ENCODE measurements at regions not wholly inside any gene's neighbourhood (a gene's known extent, or its start where the extent isn't known, plus 50 kb on each side); places are given as distances from the start of the nearest gene placed in this dataset.
"Not testable (repeated sequence)": the region's sequence is repeated elsewhere in the genome, so short reads cannot be mapped to it uniquely, and the experiment has no call there.

DNA sequence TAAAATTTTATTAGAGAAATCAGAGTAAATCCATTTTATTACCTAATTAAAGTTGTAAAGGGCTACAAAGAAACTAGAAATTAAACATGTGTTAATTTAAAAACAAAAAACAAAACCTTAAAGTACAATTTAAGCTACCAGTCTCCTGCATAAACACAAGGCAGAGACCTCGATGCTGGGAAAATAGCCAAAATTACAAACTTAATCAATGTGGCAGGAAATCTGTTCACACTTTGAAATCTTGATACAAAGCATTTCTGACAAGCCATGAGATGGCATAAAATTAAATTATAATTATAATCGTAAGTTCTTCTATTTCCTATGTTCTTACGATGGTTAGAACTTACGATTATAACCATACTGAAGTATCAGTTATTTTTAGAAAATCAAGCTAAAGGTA, 158.0 kb upstream of the FREM1 start:
- H3K9me3 ChIP-seq, result no peaks in the 10 kb centered on the region
- H3K4me3 ChIP-seq (ENCODE audit: low read depth in 1 of 2, low read length in 1 of 2), result no peak overlapping the region
- no peaks in the 10 kb centered on the region for H3K36me3 ChIP-seq
- no peaks in the 10 kb centered on the region for H3K4me1 ChIP-seq (ENCODE audit: control insufficient read depth in 1 of 2, insufficient read depth in 1 of 2, low read depth in 1 of 2, low read length in 1 of 2)
- no peak overlapping the region for H3K27ac ChIP-seq
- TF ChIP-seq, protein P1, sequence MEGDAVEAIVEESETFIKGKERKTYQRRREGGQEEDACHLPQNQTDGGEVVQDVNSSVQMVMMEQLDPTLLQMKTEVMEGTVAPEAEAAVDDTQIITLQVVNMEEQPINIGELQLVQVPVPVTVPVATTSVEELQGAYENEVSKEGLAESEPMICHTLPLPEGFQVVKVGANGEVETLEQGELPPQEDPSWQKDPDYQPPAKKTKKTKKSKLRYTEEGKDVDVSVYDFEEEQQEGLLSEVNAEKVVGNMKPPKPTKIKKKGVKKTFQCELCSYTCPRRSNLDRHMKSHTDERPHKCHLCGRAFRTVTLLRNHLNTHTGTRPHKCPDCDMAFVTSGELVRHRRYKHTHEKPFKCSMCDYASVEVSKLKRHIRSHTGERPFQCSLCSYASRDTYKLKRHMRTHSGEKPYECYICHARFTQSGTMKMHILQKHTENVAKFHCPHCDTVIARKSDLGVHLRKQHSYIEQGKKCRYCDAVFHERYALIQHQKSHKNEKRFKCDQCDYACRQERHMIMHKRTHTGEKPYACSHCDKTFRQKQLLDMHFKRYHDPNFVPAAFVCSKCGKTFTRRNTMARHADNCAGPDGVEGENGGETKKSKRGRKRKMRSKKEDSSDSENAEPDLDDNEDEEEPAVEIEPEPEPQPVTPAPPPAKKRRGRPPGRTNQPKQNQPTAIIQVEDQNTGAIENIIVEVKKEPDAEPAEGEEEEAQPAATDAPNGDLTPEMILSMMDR (IDR thresholded peaks at IDR 0.05), result no peak
- H3K27me3 ChIP-seq, result no peaks in the 10 kb centered on the region

DNA sequence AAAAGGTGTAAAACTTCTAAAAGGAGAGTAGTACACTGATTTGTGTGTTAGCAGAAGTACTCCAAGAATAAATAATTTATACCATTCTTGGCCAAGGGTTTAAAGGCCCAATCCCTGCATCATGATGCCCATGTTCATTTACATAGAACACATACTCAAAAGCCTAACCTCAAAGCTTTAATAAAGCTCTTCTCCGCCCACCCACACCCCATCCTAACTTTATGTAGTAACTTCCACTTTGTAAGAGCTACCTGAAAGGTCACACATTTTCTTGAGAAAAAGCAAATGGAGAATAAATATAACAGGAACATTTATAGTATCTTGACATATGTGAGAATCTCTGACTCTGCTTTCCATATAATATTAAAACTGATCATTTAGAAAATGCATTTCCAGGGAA, 148.8 kb upstream of the FREM1 start:
- no peak overlapping the region for H3K27ac ChIP-seq
- H3K36me3 ChIP-seq, result no peaks in the 10 kb centered on the region
- TF ChIP-seq, protein P1 (IDR thresholded peaks at IDR 0.05), result no peak
- no peaks in the 10 kb centered on the region for H3K4me1 ChIP-seq (ENCODE audit: control insufficient read depth in 1 of 2, insufficient read depth in 1 of 2, low read depth in 1 of 2, low read length in 1 of 2)
- no peaks in the 10 kb centered on the region for H3K27me3 ChIP-seq
- H3K9me3 ChIP-seq, result no peaks in the 10 kb centered on the region
- no peak overlapping the region for H3K4me3 ChIP-seq (ENCODE audit: low read depth in 1 of 2, low read length in 1 of 2)

GRCh38 chr9:15058236-15058635, 148.0 kb upstream of the FREM1 start:
- TF ChIP-seq, protein P1 (IDR thresholded peaks at IDR 0.05), result no peak
- Histone ChIP-seq H3K4me3 (ENCODE audit: low read depth in 1 of 2, low read length in 1 of 2) (no peak overlapping the region), H3K27ac (no peak overlapping the region), H3K27me3 (no peaks in the 10 kb centered on the region), H3K4me1 (ENCODE audit: control insufficient read depth in 1 of 2, insufficient read depth in 1 of 2, low read depth in 1 of 2, low read length in 1 of 2) (no peaks in the 10 kb centered on the region), H3K36me3 (no peaks in the 10 kb centered on the region), H3K9me3 (no peaks in the 10 kb centered on the region)

GRCh38 chr9:15055284-15055683, 145.1 kb upstream of the FREM1 start:
- H3K27me3 ChIP-seq; H3K9me3 ChIP-seq; H3K36me3 ChIP-seq; H3K27ac ChIP-seq; H3K4me3 ChIP-seq (ENCODE audit: low read depth in 1 of 2, low read length in 1 of 2); H3K4me1 ChIP-seq (ENCODE audit: control insufficient read depth in 1 of 2, insufficient read depth in 1 of 2, low read depth in 1 of 2, low read length in 1 of 2): not testable (repeated sequence)

DNA sequence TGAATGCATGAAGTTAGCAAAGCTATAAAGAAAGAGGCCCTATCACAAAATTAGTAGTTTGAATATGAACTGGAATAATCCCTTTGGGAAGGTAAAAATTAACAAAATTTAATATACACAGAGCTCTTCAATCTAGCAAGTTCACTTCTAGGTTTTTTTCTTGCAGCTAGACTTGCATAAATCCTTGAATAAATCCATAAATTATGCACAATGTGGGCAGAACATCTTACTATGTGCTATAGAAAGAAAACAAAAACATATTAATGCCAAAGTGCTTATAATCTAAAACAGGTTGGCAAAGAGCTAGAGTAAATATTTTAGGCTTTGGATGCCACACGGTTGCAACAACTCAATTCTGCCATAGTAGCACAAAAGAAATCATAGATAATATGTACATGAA, 138.5 kb upstream of the FREM1 start:
- Histone ChIP-seq H3K4me3 (ENCODE audit: low read depth in 1 of 2, low read length in 1 of 2) (no peak overlapping the region), H3K9me3 (no peaks in the 10 kb centered on the region), H3K27me3 (no peaks in the 10 kb centered on the region), H3K27ac (no peak overlapping the region), H3K36me3 (no peaks in the 10 kb centered on the region), H3K4me1 (ENCODE audit: control insufficient read depth in 1 of 2, insufficient read depth in 1 of 2, low read depth in 1 of 2, low read length in 1 of 2) (no peaks in the 10 kb centered on the region)
- TF ChIP-seq, protein P1 (IDR thresholded peaks at IDR 0.05), result no peak

- H3K27me3 ChIP-seq, result no peaks in the 10 kb centered on the region
- no peak overlapping the region for H3K4me3 ChIP-seq (ENCODE audit: low read depth in 1 of 2, low read length in 1 of 2)
- TF ChIP-seq, protein P1 (IDR thresholded peaks at IDR 0.05), result no peak
- H3K36me3 ChIP-seq, result no peaks in the 10 kb centered on the region
- no peak overlapping the region for H3K27ac ChIP-seq
- no peaks in the 10 kb centered on the region for H3K9me3 ChIP-seq
- H3K4me1 ChIP-seq (ENCODE audit: control insufficient read depth in 1 of 2, insufficient read depth in 1 of 2, low read depth in 1 of 2, low read length in 1 of 2), result no peaks in the 10 kb centered on the region
These were observed 136.9 kb upstream of the FREM1 start for GRCh38 chr9:15047028-15047551.

Data from neutrophil (primary cell).